ENCODE measurements at regions not wholly inside any gene's neighbourhood (a gene's known extent, or its start where the extent isn't known, plus 50 kb on each side); places are given as distances from the start of the nearest gene placed in this dataset.

DNA sequence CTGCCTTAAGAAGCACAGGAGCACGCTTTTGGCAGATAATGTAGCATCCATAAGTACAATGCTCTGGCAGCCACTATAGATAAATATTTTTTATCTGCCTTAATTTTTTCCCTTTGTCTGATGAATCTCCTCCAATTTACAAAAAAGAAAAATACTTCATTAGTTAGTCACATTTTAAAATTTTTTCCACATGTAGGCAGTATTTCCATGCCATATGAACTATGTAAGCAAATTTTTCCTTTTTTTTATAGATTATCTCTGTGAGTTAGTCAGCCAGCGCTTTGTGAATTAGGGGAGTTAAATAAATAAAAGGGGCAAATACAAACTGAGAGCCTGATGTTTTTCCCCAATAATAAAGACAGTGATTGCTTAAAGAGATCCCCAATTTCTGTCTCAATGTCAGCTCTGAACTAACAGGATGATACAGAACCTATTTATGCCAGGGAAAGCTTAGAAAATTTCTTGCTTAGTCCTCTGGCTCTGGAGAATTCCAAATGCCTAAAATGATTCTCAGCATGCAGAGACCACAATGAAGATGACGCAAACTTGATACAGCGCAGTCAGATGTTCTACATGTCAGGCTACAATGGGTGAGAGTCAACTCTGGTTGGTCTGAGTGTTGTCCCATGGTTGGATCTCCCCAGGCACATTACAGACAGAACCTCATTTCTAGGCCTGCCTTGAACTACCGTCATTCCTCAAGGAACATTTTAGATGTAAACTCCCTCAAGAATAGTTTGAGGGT lies 390.4 kb upstream of the CDH6 start:
- no peak overlapping the region for H3K27ac ChIP-seq (replicated peaks)
- H3K4me3 ChIP-seq (replicated peaks; ENCODE audit: insufficient read depth, low read length) = no peak overlapping the region
- H3K27me3 ChIP-seq (ENCODE audit: insufficient read depth, poor library complexity, severe bottlenecking) = no peaks in the 10 kb centered on the region
- DNase-seq (ENCODE audit: low read depth in 1 of 2, low spot score in 1 of 2) = no peak
- TF ChIP-seq POLR2AphosphoS5 (IDR thresholded peaks at IDR 0.05; ENCODE audit: low read depth) (no peak), SPI1 (IDR thresholded peaks at IDR 0.05; ENCODE audit: borderline replicate concordance, low read depth) (no peak)
- TF ChIP-seq, protein P1, sequence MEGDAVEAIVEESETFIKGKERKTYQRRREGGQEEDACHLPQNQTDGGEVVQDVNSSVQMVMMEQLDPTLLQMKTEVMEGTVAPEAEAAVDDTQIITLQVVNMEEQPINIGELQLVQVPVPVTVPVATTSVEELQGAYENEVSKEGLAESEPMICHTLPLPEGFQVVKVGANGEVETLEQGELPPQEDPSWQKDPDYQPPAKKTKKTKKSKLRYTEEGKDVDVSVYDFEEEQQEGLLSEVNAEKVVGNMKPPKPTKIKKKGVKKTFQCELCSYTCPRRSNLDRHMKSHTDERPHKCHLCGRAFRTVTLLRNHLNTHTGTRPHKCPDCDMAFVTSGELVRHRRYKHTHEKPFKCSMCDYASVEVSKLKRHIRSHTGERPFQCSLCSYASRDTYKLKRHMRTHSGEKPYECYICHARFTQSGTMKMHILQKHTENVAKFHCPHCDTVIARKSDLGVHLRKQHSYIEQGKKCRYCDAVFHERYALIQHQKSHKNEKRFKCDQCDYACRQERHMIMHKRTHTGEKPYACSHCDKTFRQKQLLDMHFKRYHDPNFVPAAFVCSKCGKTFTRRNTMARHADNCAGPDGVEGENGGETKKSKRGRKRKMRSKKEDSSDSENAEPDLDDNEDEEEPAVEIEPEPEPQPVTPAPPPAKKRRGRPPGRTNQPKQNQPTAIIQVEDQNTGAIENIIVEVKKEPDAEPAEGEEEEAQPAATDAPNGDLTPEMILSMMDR (IDR thresholded peaks at IDR 0.05; ENCODE audit: insufficient read depth, low read length) = no peak

DNA sequence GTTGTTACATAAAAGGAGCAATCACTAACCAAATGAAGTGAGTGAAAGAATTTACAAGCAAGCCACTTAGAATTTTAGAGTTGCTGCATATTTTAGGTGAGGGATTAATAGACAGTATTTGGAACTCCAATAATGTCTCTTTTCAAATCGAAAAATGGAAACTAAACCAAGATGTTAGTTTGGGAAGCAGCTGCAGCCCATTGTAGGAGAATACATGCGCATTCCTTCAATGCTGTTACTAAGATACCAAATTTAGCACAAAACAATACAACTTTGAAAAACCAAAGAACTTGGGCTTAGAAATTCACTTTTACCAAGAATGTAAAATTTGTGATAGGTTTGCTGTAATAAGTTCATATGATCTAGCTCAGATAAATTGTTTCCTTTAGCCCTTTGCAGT lies 411.8 kb upstream of the CDH6 start:
- no peaks in the 10 kb centered on the region for H3K27me3 ChIP-seq (ENCODE audit: insufficient read depth, poor library complexity, severe bottlenecking)
- no peak overlapping the region for H3K27ac ChIP-seq (replicated peaks)
- TF ChIP-seq, protein P1 (IDR thresholded peaks at IDR 0.05; ENCODE audit: insufficient read depth, low read length) = no peak
- TF ChIP-seq SPI1 (IDR thresholded peaks at IDR 0.05; ENCODE audit: borderline replicate concordance, low read depth) (no peak), REST (IDR thresholded peaks at IDR 0.05; ENCODE audit: insufficient replicate concordance, low read depth) (no peak), GABPA (IDR thresholded peaks at IDR 0.05; ENCODE audit: low read depth) (no peak), POLR2AphosphoS5 (IDR thresholded peaks at IDR 0.05; ENCODE audit: low read depth) (no peak)
- no peak for DNase-seq (ENCODE audit: low read depth in 1 of 2, low spot score in 1 of 2)
- no peak overlapping the region for H3K4me3 ChIP-seq (replicated peaks; ENCODE audit: insufficient read depth, low read length)

GRCh38 chr5:30768056-30768690 lies 425.3 kb upstream of the CDH6 start:
- Histone ChIP-seq H3K4me3 (replicated peaks; ENCODE audit: insufficient read depth, low read length) (no peak overlapping the region), H3K27me3 (ENCODE audit: insufficient read depth, poor library complexity, severe bottlenecking) (no peaks in the 10 kb centered on the region), H3K27ac (replicated peaks) (no peak overlapping the region)
- DNase-seq (ENCODE audit: low read depth in 1 of 2, low spot score in 1 of 2) = no peak
- TF ChIP-seq, protein P1 (IDR thresholded peaks at IDR 0.05; ENCODE audit: insufficient read depth, low read length) = no peak
- TF ChIP-seq GABPA (IDR thresholded peaks at IDR 0.05; ENCODE audit: low read depth) (no peak), POLR2AphosphoS5 (IDR thresholded peaks at IDR 0.05; ENCODE audit: low read depth) (no peak), REST (IDR thresholded peaks at IDR 0.05; ENCODE audit: insufficient replicate concordance, low read depth) (no peak), SPI1 (IDR thresholded peaks at IDR 0.05; ENCODE audit: borderline replicate concordance, low read depth) (no peak)

Measured in HL-60 (cell line).